Small intestine (tissue), 7 donors: ENCODE measurements at regions not wholly inside any gene's neighbourhood (a gene's known extent, or its start where the extent isn't known, plus 50 kb on each side); places are given as distances from the start of the nearest gene placed in this dataset.

ENCODE experiments used
- DNase-seq, 2 donors: peaks; one replicate each; pipeline versions ENCODE4 v3.0.0 to v3.0.0-alpha.2; 2013
- FAIRE-seq: peaks from 2 replicates; lab custom pipeline; 2012; peaks lifted over from hg19 to GRCh38; lab: Jason Lieb, UNC
- H3K27ac ChIP-seq, 3 donors: one replicate each; pipeline ENCODE4 v1.5.1; 2013; ENCODE audit warnings: low read length in 2 of 3, mild to moderate bottlenecking in 2 of 3, control low read depth in 1 of 3, inconsistent platforms in 1 of 3, low read depth in 1 of 3, moderate library complexity in 1 of 3
- H3K27me3 ChIP-seq, 3 donors: one replicate each; pipeline ENCODE4 v1.6.1; 2013; ENCODE audit warnings: low read length in 3 of 3, inconsistent platforms in 1 of 3; ENCODE audit not compliant: control insufficient read depth in 3 of 3, insufficient read depth in 3 of 3
- H3K36me3 ChIP-seq, 3 donors: one replicate each; pipeline ENCODE4 v1.6.1; 2013; ENCODE audit warnings: low read length in 3 of 3, inconsistent platforms in 1 of 3, low read depth in 1 of 3, mild to moderate bottlenecking in 1 of 3, moderate library complexity in 1 of 3; ENCODE audit not compliant: control insufficient read depth in 3 of 3, insufficient read depth in 2 of 3
- H3K4me1 ChIP-seq, 3 donors: one replicate each; pipeline ENCODE4 v1.6.1; 2013; ENCODE audit warnings: low read length in 2 of 3, inconsistent platforms in 1 of 3, low read depth in 1 of 3, mild to moderate bottlenecking in 1 of 3, moderate library complexity in 1 of 3; ENCODE audit not compliant: control insufficient read depth in 3 of 3, insufficient read depth in 2 of 3
- H3K4me3 ChIP-seq, 3 donors: one replicate each; pipeline ENCODE4 v1.5.1; 2013; ENCODE audit warnings: low read length in 3 of 3, control low read depth in 1 of 3, inconsistent platforms in 1 of 3, low read depth in 1 of 3, mild to moderate bottlenecking in 1 of 3, moderate library complexity in 1 of 3
- H3K9me3 ChIP-seq, 2 donors: one replicate each; pipeline ENCODE4 v1.6.1; 2013; ENCODE audit warnings: low read depth in 1 of 2, low read length in 1 of 2; ENCODE audit not compliant: control insufficient read depth in 2 of 2, insufficient read depth in 1 of 2
- WGBS, 3 donors: extraction: QIAGEN DNeasy Blood & Tissue Kit; methylation state at CpG; one replicate each; pipeline ENCODE4 v1.1.7; 2013; 5-methylcytosine and 5-hydroxymethylcytosine counted together
- donor health status: healthy with polysubstance abuse.
- donor health status: control.
- donor health status: control.
- donor health status: Bipolar disorder and iron deficiency.
- donor health status: healthy.

GRCh38 chr22:44363980-44364750, 51.4 kb upstream of the SHISAL1 start:
- no peaks in the 10 kb centered on the region for H3K9me3 ChIP-seq
- no peak overlapping the region for H3K4me3 ChIP-seq
- H3K36me3 ChIP-seq, result no peaks in the 10 kb centered on the region
- FAIRE-seq (no peak), DNase-seq (no peak)
- H3K4me1 ChIP-seq, result no peaks in the 10 kb centered on the region
- 64 to 69% (median 65%) methylated on average over 11 of the region's 11 CpGs for WGBS, 3 donors
- peak overlapping the region in 1 of 3 donors; percentile 82 for H3K27ac ChIP-seq
- no peaks in the 10 kb centered on the region for H3K27me3 ChIP-seq

- Histone ChIP-seq H3K4me3 (no peak overlapping the region), H3K27ac (peak overlapping the region in 1 of 3 donors; percentile 82), H3K9me3 (no peaks in the 10 kb centered on the region), H3K4me1 (no peaks in the 10 kb centered on the region), H3K27me3 (no peaks in the 10 kb centered on the region), H3K36me3 (no peaks in the 10 kb centered on the region)
- 62 to 76% (median 69%) methylated on average over 31 to 32 of the region's 32 CpGs for WGBS, 3 donors
- DNase-seq (peak in 1 of 2 donors; percentile 57), FAIRE-seq (no peak)
Observed at GRCh38 chr22:44363013-44363979, 50.5 kb upstream of the SHISAL1 start.

DNA sequence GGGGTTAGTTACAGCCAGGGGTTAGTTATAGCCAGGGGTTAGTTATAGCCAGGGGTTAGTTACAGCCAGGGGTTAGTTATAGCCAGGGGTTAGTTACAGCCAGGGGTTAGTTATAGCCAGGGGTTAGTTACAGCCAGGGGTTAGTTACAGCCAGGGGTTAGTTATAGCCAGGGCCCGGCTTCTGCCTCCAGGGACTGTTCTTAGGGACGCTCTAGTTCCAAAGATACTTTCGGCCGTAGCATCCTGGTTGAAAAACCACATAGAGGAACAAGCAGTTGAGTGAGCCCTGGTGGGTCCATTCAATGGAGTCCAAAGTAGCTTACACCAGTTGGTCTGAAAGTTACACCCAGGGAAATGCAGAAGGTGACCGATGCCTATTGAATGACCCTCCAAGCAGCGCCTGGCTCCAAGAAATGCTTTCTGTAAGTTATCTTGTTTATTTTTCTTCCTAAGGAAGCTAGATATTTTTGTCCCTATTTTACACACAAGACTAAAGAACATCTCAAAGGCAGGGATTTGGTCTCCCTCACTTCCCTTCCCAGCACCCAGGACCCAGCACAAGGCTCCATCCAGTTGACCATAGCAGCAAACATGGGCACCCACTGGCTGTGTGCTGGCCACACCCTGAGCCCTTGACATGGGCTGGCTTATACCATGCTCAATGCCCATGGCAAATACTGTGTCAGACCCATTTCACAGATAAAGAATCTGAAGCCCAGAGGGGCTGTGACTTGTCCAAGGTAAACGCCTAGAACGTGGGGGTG, 49.7 kb upstream of the SHISAL1 start:
- FAIRE-seq (no peak), DNase-seq (no peak)
- no peaks in the 10 kb centered on the region for H3K27me3 ChIP-seq
- WGBS, 3 donors, result 76 to 86% (median 85%) methylated on average over 8 of the region's 8 CpGs
- H3K27ac ChIP-seq, result peak overlapping the region in 1 of 3 donors; percentile 82
- H3K4me1 ChIP-seq, result no peaks in the 10 kb centered on the region
- H3K36me3 ChIP-seq, result no peaks in the 10 kb centered on the region
- H3K9me3 ChIP-seq, result no peaks in the 10 kb centered on the region
- no peak overlapping the region for H3K4me3 ChIP-seq
